Posterior cingulate gyrus (tissue), 11 donors: ENCODE measurements at regions not wholly inside any gene's neighbourhood (a gene's known extent, or its start where the extent isn't known, plus 50 kb on each side); places are given as distances from the start of the nearest gene placed in this dataset.

ENCODE experiments used
- DNase-seq, 10 donors: peaks; one replicate each; pipeline versions ENCODE4 v3.0.0 to v3.0.0-alpha.2; 2020 to 2021; ENCODE audit warnings: mixed read lengths in 3 of 10
- intact Hi-C: fragments of 100-400 bp; cut with DNase I; formaldehyde crosslinking; loops from one replicate; pipeline ENCODE4 v1.15.1; 2023

GRCh38 chr3:21152555-21152954 is 598.5 kb downstream of the ZNF385D start:
- DNase-seq = no peak
- intact Hi-C loops = no loop called here

- peak in 1 of 10 donors; percentile 39 for DNase-seq
- intact Hi-C loops = no loop called here
These were observed 608.1 kb downstream of the ZNF385D start for GRCh38 chr3:21142949-21143348.

GRCh38 chr3:21142031-21142430 is 609.0 kb downstream of the ZNF385D start:
- no peak for DNase-seq
- intact Hi-C loops = no loop called here

DNA sequence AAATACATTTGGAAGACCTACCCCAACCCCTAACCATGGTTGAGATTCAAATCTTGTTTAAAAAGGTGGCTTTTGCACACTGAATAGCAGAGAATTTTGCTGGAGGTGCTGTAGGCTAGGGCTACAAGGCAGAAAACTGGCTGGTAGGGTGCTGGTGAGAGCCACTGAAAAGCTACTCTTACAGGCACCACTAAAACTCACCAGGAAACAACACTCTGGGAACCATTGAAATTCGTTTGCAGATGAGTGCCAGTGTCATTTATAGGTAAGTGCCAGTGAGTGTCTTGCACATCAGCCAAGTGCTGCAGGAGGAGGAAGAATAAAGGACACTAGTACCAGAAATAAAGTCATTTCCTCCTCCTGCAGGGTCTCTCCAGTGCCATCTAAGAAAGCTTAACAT is 610.2 kb downstream of the ZNF385D start:
- no peak for DNase-seq
- intact Hi-C loops = no loop called here

DNA sequence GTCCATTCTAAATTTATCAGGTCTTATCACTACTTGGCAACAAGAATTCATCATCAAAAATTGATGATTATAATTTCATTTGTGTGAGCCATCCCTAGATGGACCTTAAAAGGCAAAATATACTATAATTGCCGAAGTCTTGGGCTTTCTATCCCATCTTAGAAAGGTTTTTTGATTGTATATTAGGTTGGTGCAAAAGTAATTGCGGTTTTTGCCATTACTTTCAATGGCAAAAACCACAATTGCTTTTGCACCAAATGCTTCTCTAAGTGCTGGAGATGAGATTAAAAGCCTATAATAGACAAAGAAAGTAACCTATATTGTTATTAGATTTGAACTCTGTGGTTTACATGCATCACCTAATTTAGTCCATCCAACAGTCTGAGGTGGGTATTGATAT is 612.9 kb downstream of the ZNF385D start:
- DNase-seq = no peak
- intact Hi-C loops = no loop called here

DNA sequence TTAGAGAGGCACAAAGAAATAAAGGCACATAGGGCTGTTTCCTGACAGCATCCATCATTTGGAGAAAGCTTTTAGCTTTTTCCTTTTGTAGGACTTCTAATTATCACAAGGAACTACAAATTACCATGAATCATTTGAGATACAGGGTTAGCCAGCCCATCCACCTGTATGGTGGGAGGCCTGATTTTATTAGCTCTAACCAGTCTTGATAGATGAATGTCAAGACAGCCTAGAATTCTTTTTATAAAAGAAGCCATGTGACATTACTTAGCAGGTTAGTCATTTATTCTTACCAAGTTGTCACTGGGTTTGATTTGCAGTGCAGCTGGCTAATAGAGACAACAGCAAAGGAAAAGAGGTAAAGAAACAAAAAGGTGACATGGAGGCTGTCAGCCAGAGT is 618.1 kb downstream of the ZNF385D start:
- DNase-seq = no peak
- intact Hi-C loops = no loop called here

DNA sequence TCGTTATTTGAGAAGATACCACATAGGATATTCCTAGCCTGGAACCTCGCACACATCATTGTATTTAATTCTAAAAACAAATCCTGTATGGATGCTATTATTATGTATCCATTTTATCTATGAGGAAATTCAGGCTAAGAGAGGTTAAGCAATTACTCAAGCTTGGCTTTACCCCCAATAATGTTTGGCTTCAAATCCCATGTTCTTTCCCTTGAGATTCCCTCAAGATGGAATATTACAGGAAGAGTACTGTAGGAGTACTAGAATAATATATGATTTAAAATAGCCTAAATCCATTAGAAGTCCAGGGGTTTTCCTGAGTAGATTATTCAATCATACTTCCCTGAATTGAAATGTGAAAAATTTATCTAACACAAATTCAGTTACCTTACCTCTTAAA is 630.2 kb downstream of the ZNF385D start:
- intact Hi-C loops = no loop called here
- no peak for DNase-seq

GRCh38 chr3:21117370-21117769 is 633.6 kb downstream of the ZNF385D start:
- intact Hi-C loops = no loop called here
- no peak for DNase-seq

- DNase-seq = no peak
- intact Hi-C loops = no loop called here
These were observed 642.0 kb downstream of the ZNF385D start for GRCh38 chr3:21109056-21109455.

DNA sequence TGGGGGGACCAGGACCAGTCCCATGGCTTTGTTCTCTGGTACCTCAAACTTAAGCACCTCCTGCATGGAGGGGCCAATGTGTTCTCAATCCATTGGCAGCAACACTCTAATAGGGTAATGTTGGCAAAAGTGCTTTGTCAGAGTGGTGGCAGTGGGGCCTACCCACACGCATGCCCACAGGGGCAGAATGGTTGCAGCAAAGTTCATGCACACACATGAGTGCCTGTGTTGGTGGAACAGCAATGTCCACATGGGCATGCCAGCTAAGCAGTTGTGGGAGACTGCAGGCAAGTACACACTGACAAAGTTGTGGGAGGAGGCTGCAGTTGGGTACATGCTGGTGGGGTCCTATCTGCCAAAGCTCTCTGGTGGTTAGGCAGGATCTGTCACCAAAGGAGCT is 645.2 kb downstream of the ZNF385D start:
- peak in 2 of 10 donors; percentile 58 to 67 for DNase-seq
- intact Hi-C loops = no loop called here

- intact Hi-C loops = no loop called here
- DNase-seq = no peak
These were observed 650.2 kb downstream of the ZNF385D start for GRCh38 chr3:21100656-21101359.

DNA sequence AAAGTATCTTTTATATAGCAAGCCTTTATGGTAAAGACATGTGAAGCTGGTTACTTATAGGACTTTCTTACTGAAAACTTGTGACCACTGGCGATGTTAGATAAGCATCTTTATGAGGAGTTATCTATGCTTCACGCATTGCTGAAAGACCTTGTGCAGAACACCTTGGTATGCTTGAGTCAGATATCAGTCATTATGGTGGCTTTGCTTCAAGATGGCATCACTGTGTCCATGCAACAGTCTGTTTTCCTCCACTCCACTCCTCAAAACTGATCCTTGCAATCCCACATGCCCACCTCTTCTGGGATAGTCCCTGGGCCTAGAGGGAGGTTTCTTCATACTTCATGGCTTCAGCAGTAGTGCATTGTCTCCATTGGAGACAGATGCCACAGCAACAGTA is 656.3 kb downstream of the ZNF385D start:
- DNase-seq = no peak
- intact Hi-C loops = no loop called here

GRCh38 chr3:21073561-21073960 is 677.4 kb downstream of the ZNF385D start:
- intact Hi-C loops = no loop called here

DNA sequence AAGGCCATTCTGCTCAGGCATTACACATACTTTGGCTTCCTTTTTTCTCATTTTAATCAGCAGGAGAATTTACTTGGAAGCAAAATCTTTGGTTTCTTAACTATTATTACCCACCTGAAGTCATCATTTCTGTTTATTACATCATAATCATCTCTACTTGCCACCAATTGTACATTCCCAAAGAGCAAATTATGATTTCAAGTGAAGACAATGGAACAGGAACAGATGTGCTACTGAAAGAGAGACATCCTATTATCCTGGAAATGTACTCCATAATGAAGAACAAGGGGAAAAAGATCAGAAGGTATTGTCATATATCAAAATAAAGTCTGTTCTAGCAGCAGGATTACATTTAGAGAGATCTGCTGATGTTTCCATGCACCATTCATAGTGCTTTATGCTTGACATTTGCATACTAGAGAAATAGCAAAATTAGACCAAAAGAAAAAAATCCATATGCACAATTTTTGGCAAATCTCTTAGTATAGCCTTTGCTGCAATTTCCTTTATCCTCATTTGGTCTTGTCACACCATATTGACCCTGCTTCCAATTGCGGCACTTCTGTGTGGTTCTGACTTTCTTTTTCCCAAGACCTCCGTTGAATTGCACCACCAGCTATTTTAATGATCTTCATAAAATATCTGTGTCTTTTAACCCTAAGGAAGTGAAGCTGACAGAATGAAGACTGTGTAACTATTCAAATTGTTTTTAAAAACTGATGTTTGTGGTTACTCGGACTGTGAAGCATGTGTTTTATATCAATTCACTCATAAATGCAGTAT is 683.8 kb downstream of the ZNF385D start:
- no peak for DNase-seq
- intact Hi-C loops = no loop called here

More at GRCh38 chr3:21073561-21073960, 677.4 kb downstream of the ZNF385D start:
- DNase-seq = no peak

- intact Hi-C loops = no loop called here
- no peak for DNase-seq
These were observed 688.1 kb downstream of the ZNF385D start for GRCh38 chr3:21062831-21063294.

DNA sequence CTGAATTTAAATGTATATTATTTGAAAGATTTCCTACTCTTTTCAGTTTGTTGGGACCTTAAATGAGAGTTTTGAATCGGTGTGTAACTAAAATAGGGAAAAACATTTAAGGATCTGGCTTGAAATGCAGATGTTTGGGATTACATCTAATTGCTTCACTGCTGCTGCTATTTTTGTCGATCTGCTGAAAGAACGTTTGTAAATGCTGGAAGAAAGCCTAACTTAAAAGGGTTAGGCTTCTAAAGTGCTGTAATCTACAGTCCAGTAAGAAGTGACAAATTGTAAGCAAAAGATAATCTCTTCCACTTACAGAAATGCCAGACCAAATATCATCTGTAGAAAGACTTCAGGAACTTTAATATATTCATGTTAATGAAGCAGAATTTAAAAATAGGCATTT is 691.6 kb downstream of the ZNF385D start:
- intact Hi-C loops = no loop called here
- no peak for DNase-seq

DNA sequence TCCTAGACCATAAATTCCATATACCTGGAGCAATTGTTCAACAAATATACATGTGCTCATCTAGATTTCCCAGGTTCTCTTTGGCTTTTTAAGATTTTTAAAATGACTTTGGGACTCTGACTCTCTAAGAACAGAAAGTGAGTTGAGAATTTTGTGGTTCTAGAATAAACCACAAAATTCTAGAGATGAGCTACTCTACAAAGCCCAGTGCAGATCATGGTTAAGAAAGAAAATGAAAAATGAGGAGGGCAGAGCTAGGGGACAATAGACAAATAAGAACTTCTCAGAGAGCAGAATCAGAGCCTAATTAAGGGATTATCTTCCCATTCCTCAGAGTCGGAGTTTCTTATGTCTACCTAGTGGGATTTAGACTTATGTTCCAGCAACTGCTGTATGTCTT is 694.7 kb downstream of the ZNF385D start:
- DNase-seq = no peak
- intact Hi-C loops = no loop called here

DNA sequence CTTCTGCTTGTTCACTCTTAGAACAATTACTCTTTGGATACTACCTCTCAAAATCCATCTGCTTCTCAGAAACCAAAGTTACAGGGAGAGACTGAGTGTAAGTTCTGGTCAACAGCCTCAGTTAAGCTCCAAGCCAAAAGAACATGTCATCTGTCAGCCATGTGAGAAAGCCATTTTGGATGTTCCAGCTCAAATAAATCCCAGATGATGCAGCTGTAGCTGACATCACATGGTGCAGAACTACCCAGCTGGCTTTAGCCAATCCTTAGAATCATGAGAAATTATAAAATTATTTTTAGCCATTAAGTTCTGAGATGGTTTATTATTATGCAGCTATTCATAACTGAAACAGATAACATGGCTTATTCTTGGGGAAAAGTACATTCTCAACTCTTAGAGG is 696.0 kb downstream of the ZNF385D start:
- intact Hi-C loops = no loop called here
- DNase-seq = no peak

DNA sequence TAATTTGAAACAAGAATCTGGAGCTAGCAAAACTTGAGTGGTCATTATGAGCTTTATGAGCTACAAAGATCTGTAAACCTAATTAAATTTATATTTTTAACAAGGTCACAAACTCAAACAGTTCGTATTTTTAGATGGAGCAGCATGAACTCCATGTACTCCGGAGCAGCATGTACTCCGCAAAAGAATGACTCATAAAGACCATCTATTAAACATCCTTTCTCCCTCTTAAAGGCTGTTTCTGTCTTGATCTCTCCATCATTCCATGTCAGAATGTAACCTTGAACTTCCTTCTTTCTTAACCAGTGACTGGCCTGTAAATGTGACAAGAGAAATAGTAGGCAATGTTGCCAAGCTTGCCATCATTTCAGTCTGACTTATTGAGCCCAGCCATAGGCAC is 696.9 kb downstream of the ZNF385D start:
- intact Hi-C loops = no loop called here
- no peak for DNase-seq

- no peak for DNase-seq
- intact Hi-C loops = no loop called here
These were observed 701.5 kb downstream of the ZNF385D start for GRCh38 chr3:21049334-21050062.

GRCh38 chr3:21043139-21043538 is 707.9 kb downstream of the ZNF385D start:
- intact Hi-C loops = no loop called here
- DNase-seq = no peak
